GM06990 (cell line): ENCODE measurements at regions not wholly inside any gene's neighbourhood (a gene's known extent, or its start where the extent isn't known, plus 50 kb on each side); places are given as distances from the start of the nearest gene placed in this dataset.

Experiments used
- DNase-seq: peaks from one replicate; pipeline ENCODE4 v3.0.0-alpha.2; 2011; ENCODE audit not compliant: insufficient read length; ENCODE audit errors: extremely low read depth
- H3K27me3 ChIP-seq: replicated peaks from 2 replicates; pipeline ENCODE4 v1.6.0; 2011; ENCODE audit warnings: low read length; ENCODE audit not compliant: control insufficient read depth, insufficient read depth
- H3K36me3 ChIP-seq: 2 replicates; pipeline ENCODE4 v1.5.1; 2011; ENCODE audit warnings: low read length; ENCODE audit not compliant: control insufficient read depth, insufficient read depth
- H3K4me3 ChIP-seq: replicated peaks from 2 replicates; pipeline ENCODE4 v1.5.1; 2011; ENCODE audit warnings: low read depth, mild to moderate bottlenecking, control low read depth, low read length
- TF ChIP-seq, protein P1 (sequence below): IDR thresholded peaks from 2 replicates; pipeline ENCODE4 v1.5.1; 2011; ENCODE audit warnings: low read length, control low read depth, mild to moderate bottlenecking, inconsistent platforms; ENCODE audit not compliant: insufficient read depth, poor library complexity, severe bottlenecking

DNA sequence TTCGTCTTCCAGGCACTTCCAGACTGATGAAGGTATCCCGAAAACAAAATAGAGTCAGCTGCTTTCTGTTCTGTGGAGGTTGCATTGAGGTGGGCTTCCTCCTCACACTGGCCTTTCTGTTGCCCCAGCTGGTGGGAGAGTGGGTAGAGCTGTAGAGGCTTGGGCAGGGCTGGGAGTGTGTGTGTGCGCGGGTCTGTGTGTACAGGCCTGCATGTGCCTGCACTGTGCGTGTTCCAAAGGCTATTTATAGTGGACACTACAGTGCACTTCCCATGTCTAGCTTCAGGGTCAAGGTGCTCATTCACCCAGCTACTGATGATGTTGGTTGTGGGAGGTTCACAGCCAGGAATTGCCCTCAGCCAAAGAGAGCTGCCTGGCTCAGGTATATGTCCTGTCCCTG, 260.1 kb upstream of the HABP2 start:
- TF ChIP-seq, protein P1, sequence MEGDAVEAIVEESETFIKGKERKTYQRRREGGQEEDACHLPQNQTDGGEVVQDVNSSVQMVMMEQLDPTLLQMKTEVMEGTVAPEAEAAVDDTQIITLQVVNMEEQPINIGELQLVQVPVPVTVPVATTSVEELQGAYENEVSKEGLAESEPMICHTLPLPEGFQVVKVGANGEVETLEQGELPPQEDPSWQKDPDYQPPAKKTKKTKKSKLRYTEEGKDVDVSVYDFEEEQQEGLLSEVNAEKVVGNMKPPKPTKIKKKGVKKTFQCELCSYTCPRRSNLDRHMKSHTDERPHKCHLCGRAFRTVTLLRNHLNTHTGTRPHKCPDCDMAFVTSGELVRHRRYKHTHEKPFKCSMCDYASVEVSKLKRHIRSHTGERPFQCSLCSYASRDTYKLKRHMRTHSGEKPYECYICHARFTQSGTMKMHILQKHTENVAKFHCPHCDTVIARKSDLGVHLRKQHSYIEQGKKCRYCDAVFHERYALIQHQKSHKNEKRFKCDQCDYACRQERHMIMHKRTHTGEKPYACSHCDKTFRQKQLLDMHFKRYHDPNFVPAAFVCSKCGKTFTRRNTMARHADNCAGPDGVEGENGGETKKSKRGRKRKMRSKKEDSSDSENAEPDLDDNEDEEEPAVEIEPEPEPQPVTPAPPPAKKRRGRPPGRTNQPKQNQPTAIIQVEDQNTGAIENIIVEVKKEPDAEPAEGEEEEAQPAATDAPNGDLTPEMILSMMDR, result no peak
- H3K27me3 ChIP-seq, result no peaks in the 10 kb centered on the region
- H3K36me3 ChIP-seq, result no peaks in the 10 kb centered on the region

DNA sequence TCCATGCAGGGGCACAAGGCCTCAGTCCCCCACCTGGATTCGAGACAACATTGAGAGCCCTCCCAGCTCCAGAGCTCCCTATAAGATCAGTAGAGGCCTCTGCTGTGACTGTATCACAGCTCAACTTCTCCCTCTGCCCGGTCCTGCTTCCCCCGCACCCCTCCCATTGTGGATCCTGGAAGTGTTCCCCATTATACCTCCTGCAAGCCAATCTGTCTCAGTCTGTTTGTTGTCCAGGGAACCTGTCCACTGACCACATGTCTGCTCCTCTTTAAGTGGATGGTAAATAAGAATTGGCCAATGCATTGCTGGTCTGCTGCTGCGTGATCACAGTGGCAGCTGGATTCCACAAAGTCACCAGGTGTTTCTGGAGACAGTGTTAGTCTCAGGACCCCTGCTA, 259.7 kb upstream of the HABP2 start:
- DNase-seq, result no peak
- H3K4me3 ChIP-seq, result no peak overlapping the region
- TF ChIP-seq, protein P1, result no peak
- H3K27me3 ChIP-seq, result no peaks in the 10 kb centered on the region
- no peaks in the 10 kb centered on the region for H3K36me3 ChIP-seq

More for the DNA sequence above, 260.1 kb upstream of the HABP2 start:
- no peak overlapping the region for H3K4me3 ChIP-seq
- DNase-seq, result no peak

DNA sequence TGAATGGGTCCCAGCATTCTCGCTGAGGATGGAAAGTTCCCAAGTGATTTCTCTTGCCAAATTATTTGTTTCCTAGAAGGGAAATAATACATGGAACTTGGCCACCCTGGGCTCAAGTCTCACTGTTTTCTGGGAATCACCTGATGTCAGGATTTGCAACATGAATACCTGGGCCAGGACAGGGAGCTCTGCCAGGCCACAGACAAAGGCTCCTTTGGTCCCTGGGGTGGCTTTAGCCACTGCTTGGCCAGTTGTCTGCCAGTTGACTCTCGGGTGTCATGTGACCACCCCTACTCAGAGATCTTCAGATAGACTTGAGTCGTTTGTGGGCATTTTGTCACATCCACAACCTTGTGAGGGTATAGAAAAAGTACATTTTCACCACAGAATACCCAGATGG, 258.0 kb upstream of the HABP2 start:
- TF ChIP-seq, protein P1, result no peak

DNA sequence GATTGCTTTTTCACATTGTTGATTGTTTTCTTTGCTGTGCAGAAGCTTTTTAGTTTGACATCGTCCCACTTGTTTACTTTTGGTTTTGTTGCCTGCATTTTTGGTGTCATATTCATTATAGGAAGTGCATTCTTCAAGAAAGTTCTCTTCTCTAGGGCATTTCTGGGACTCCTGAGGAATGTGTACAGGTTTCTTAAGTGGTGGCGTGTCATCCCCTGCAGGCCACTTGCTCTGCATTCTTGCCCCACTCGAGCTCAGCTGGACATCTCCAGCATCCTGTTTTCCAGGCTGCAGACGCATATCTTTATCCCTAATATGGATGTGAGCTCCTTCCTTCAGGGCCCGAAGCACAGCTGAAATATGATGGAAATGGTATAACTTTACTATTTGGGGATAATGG, 255.6 kb upstream of the HABP2 start:
- TF ChIP-seq, protein P1, result no peak
- DNase-seq, result no peak
- no peaks in the 10 kb centered on the region for H3K36me3 ChIP-seq
- H3K27me3 ChIP-seq, result no peaks in the 10 kb centered on the region
- H3K4me3 ChIP-seq, result no peak overlapping the region

More for the DNA sequence above, 258.0 kb upstream of the HABP2 start:
- no peaks in the 10 kb centered on the region for H3K27me3 ChIP-seq
- no peak for DNase-seq
- H3K36me3 ChIP-seq, result no peaks in the 10 kb centered on the region
- no peak overlapping the region for H3K4me3 ChIP-seq

DNA sequence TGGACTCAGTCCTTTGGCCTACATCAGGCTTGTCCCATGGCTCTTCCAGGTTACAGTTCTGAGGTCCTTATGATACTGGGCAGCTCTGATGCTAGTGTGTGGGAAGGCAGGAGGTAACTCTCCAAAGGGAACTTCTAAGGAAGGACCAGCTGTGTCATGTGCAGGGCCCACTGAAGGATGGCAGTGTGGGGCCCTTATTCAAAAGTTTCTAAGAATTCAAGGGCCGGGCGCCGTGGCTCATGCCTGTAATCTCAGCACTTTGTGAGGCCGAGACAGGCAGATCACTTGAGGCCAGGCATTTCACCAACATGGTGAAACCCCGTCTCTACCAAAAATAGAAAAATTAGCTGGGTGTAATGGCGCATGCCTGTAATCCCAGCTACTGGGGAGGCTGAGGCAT, 254.2 kb upstream of the HABP2 start:
- Histone ChIP-seq H3K4me3 (no peak overlapping the region), H3K36me3 (no peaks in the 10 kb centered on the region), H3K27me3 (no peaks in the 10 kb centered on the region)
- TF ChIP-seq, protein P1, result no peak
- DNase-seq, result no peak

DNA sequence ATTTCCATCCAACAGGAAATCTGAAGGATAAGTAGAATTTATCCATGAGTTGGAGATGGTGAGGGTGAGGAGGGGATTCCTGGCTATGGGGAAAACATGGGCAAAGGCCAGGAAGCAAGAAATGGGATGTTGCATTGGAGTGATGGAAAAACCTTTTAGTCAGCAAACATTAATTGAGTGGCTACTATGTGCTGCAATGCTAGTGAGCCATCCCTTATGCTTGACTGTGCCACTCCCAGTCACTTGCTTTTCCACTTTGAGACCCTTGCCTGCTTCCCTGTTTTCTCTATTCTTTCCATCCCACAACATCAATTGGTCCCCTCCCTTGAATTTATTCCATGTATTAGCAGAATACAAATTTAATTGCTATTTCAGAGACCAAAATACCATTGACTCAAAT, 252.7 kb upstream of the HABP2 start:
- DNase-seq, result no peak
- TF ChIP-seq, protein P1, result no peak
- Histone ChIP-seq H3K27me3 (no peaks in the 10 kb centered on the region), H3K4me3 (no peak overlapping the region), H3K36me3 (no peaks in the 10 kb centered on the region)
